GM12878 (cell line): ENCODE measurements at regions not wholly inside any gene's neighbourhood (a gene's known extent, or its start where the extent isn't known, plus 50 kb on each side); places are given as distances from the start of the nearest gene placed in this dataset.
A peak's percentile ranks its signal among the peaks of the same experiment; 100 is the strongest.

ENCODE experiments used
- ATAC-seq: fragments of 200-7000 bp; cut with Tn5 transposase; 3 replicates; pipeline ENCODE4 v1.9.1; 2020; ENCODE audit warnings: mild to moderate bottlenecking, moderate library complexity
- BruUV-seq: library from RNA; stranded (reverse); fragments of 400-500 nt; replicated peaks from 2 replicates; lab custom pipeline; 2021; lab: Mats Ljungman, UMichigan
- CTCF ChIA-PET: fragments of 300-600 bp; sonication (Branson Sonifier 250); formaldehyde crosslinking; extraction: SDS; loops from one replicate; lab custom pipeline; 2021; ENCODE audit warnings: inconsistent platforms; lab: Yijun Ruan, JAX
- POLR2A ChIA-PET: fragments of 350-600 bp; formaldehyde crosslinking; extraction: SDS; loops from one replicate; lab custom pipeline; 2021; ENCODE audit warnings: inconsistent platforms; lab: Charles Lee
- RAD21 ChIA-PET: fragments of 300-600 bp; sonication (Branson Sonifier 250); formaldehyde crosslinking; loops from one replicate; lab custom pipeline; 2023; ENCODE audit warnings: antibody characterized with exemption; ENCODE audit not compliant: unreplicated experiment; lab: Charles Lee
- SMC1A ChIA-PET: fragments of 300-600 bp; sonication (Branson Sonifier 250); formaldehyde crosslinking; loops from one replicate; lab custom pipeline; 2023; ENCODE audit not compliant: unreplicated experiment, uncharacterized antibody; lab: Charles Lee
- DNase-seq: peaks from one replicate; pipeline ENCODE4 v3.0.0-alpha.2; 2011; ENCODE audit warnings: low read depth, low spot score
- FAIRE-seq: peaks from 3 replicates; lab custom pipeline; 2011; peaks lifted over from hg19 to GRCh38; lab: Jason Lieb, UNC
- H2AFZ ChIP-seq: 2 replicates; pipeline ENCODE4 v1.6.0; 2011; ENCODE audit warnings: low read depth, low read length, control low read depth; ENCODE audit not compliant: control insufficient read depth
- H3K27ac ChIP-seq: 2 replicates; pipeline ENCODE4 v1.5.1; 2011; ENCODE audit warnings: control low read depth; ENCODE audit not compliant: control insufficient read depth, insufficient read depth
- H3K27me3 ChIP-seq, 2 experiments: replicated peaks in 1 of 2; 2 replicates each; pipeline versions ENCODE4 v1.6.0 to v1.6.1; 2011; ENCODE audit warnings: low read length in 1 of 2; ENCODE audit not compliant: control insufficient read depth in 2 of 2, insufficient read depth in 2 of 2
- H3K36me3 ChIP-seq, 2 experiments: 2 replicates each; pipeline ENCODE4 v1.5.1; 2011; ENCODE audit warnings: low read length in 1 of 2; ENCODE audit not compliant: control insufficient read depth in 2 of 2, insufficient read depth in 2 of 2
- H3K4me1 ChIP-seq: 2 replicates; pipeline ENCODE4 v1.6.1; 2011; ENCODE audit warnings: mild to moderate bottlenecking, low read length, moderate library complexity, mixed read lengths; ENCODE audit not compliant: control insufficient read depth, insufficient read depth
- H3K4me2 ChIP-seq: 2 replicates; pipeline ENCODE4 v1.6.0; 2011; ENCODE audit warnings: control low read depth; ENCODE audit not compliant: control insufficient read depth, insufficient read depth
- H3K4me3 ChIP-seq: fragments of 200-600 bp; sonication (generic); 2 replicates; pipeline ENCODE4 v1.5.1; 2016
- H3K79me2 ChIP-seq: 2 replicates; pipeline ENCODE4 v1.6.0; 2011; ENCODE audit warnings: low read length; ENCODE audit not compliant: control insufficient read depth, insufficient read depth
- H3K9ac ChIP-seq: 2 replicates; pipeline ENCODE4 v1.8.0; 2011; ENCODE audit warnings: low read length, control low read depth, mixed read lengths; ENCODE audit not compliant: control insufficient read depth, insufficient read depth
- H3K9me3 ChIP-seq: replicated peaks from 3 replicates; pipeline ENCODE4 v1.5.1; 2011; ENCODE audit warnings: mild to moderate bottlenecking, low read length; ENCODE audit not compliant: control insufficient read depth, insufficient read depth
- H4K20me1 ChIP-seq: 2 replicates; pipeline ENCODE4 v1.6.0; 2011; ENCODE audit not compliant: control insufficient read depth, insufficient read depth
- RAD21 ChIP-seq: IDR thresholded peaks from 2 replicates; pipeline ENCODE4 v1.6.1; 2011; ENCODE audit warnings: mild to moderate bottlenecking, low read depth, low read length, moderate library complexity; ENCODE audit not compliant: insufficient read depth
- SMC3 ChIP-seq: IDR thresholded peaks from 2 replicates; pipeline ENCODE4 v1.6.1; 2011; ENCODE audit warnings: low read length, improper control_type of control experiment, borderline replicate concordance
- ZNF207 ChIP-seq: fragments of 450-650 bp; IDR thresholded peaks from 2 replicates; pipeline ENCODE4 v1.6.1; 2014; ENCODE audit warnings: antibody characterized with exemption, mild to moderate bottlenecking, borderline replicate concordance
- WGBS: methylation state at CpG from one replicate; pipeline ENCODE4 v1.1.6; 2016; ENCODE audit warnings: low lambda C conversion rate; ENCODE audit not compliant: insufficient replicate concordance, insufficient coverage; ENCODE audit errors: missing lambda C conversion rate; 5-methylcytosine and 5-hydroxymethylcytosine counted together
- in situ Hi-C: fragments of 300-500 bp; cut with MboI; formaldehyde crosslinking; loops from 9 replicates; pipeline ENCODE4 v1.14.3; 2018; ENCODE audit warnings: mixed read lengths
- intact Hi-C: fragments of 100-400 bp; cut with micrococcal nuclease; formaldehyde crosslinking; loops from one replicate; pipeline ENCODE4 v1.14.2; 2022; ENCODE audit not compliant: unreplicated experiment
- TF ChIP-seq, protein P1 (sequence below), 3 experiments: IDR thresholded peaks in 2 of 3; conservative IDR thresholded peaks in 1 of 3; 2 replicates each; pipeline ENCODE4 v1.5.1; 2011; ENCODE audit warnings: low read depth in 3 of 3, low read length in 3 of 3, mild to moderate bottlenecking in 3 of 3, control low read depth in 2 of 3, moderate library complexity in 2 of 3, inconsistent platforms in 1 of 3, mixed read lengths in 1 of 3; ENCODE audit not compliant: control insufficient read depth in 2 of 3, insufficient read depth in 1 of 3; ENCODE audit errors: extremely low read depth in 1 of 3

DNA sequence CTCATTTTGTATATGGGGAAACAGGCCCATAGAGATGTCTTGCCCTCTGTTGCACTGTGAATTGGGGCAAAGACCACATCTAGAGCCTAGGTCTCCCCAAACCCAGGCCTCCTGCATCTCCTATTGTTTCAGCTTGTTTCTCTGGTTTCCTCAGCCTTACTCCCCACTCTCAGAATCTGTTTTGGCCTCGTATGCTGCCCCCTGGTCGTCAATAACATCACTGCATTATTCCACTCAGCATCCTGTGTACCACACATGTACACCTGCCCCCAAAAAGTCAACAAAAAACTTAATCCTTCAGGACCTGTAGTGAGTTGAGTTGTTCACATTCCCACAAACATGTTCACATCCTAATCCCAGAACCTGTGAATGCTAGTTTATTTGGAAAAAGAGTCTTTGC, 184.8 kb downstream of the BRINP2 start:
- no peaks in the 10 kb centered on the region for H3K9me3 ChIP-seq
- H3K9ac ChIP-seq: no peak overlapping the region
- ChIA-PET SMC1A (no interaction called here), RAD21 (interaction anchor here (2.6 kb wide), 1 partner anchor 99 kb away, joined by 11 read pairs; no protein-coding TSS in a partner anchor), POLR2A (no interaction called here), CTCF (interaction anchor here (0.6 to 3.3 kb wide), 5 partner anchors 9 to 100 kb away, joined by 3 to 17 read pairs (median 3); no protein-coding TSS in a partner anchor)
- no peak overlapping the region for H3K4me2 ChIP-seq
- no peak for DNase-seq
- TF ChIP-seq ZNF207 (no peak), SMC3 (peak; percentile 28; the same call in 1 of the 2 replicates), RAD21 (peak; percentile 38; the same call in 1 of the 2 replicates)
- TF ChIP-seq, protein P1, sequence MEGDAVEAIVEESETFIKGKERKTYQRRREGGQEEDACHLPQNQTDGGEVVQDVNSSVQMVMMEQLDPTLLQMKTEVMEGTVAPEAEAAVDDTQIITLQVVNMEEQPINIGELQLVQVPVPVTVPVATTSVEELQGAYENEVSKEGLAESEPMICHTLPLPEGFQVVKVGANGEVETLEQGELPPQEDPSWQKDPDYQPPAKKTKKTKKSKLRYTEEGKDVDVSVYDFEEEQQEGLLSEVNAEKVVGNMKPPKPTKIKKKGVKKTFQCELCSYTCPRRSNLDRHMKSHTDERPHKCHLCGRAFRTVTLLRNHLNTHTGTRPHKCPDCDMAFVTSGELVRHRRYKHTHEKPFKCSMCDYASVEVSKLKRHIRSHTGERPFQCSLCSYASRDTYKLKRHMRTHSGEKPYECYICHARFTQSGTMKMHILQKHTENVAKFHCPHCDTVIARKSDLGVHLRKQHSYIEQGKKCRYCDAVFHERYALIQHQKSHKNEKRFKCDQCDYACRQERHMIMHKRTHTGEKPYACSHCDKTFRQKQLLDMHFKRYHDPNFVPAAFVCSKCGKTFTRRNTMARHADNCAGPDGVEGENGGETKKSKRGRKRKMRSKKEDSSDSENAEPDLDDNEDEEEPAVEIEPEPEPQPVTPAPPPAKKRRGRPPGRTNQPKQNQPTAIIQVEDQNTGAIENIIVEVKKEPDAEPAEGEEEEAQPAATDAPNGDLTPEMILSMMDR (IDR thresholded peaks at IDR 0.05 in 2 of 3, conservative IDR thresholded peaks at IDR 0.05 in 1 of 3; ENCODE audit: control insufficient read depth in 2 of 3, extremely low read depth in 1 of 3, insufficient read depth in 1 of 3, low read depth in 3 of 3, low read length in 3 of 3): peak; percentile 28 to 37 (median 32); a peak in 4 of 6 replicates
- WGBS: 3% methylated on average over 2 of the region's 2 CpGs
- no peaks in the 10 kb centered on the region for H3K4me1 ChIP-seq
- no peaks in the 10 kb centered on the region for H3K36me3 ChIP-seq
- H2AFZ ChIP-seq: no peak overlapping the region
- no peak overlapping the region for H3K27ac ChIP-seq
- in situ Hi-C loops: no loop called here
- intact Hi-C loops: loop anchor here (5.0 kb wide), 1 partner anchor 458 kb away; no protein-coding TSS in a partner anchor
- ATAC-seq: peak; percentile 80
- no TSS peak for BruUV-seq
- H3K27me3 ChIP-seq: no peaks in the 10 kb centered on the region
- H3K4me3 ChIP-seq: no peak overlapping the region
- no peak for FAIRE-seq
- no peaks in the 10 kb centered on the region for H3K79me2 ChIP-seq
- H4K20me1 ChIP-seq: no peaks in the 10 kb centered on the region
